ENCODE measurements at regions not wholly inside any gene's neighbourhood (a gene's known extent, or its start where the extent isn't known, plus 50 kb on each side); places are given as distances from the start of the nearest gene placed in this dataset.

GRCh38 chr13:85538957-85539356 is 260.3 kb downstream of the SLITRK6 start:
- no peaks in the 10 kb centered on the region for H3K9me3 ChIP-seq (ENCODE audit: control insufficient read depth, insufficient read depth, low read length)
- no peak overlapping the region for H3K27ac ChIP-seq (ENCODE audit: low read depth, low read length)
- H4K20me1 ChIP-seq (ENCODE audit: control insufficient read depth, insufficient read depth, low read depth, low read length): no peaks in the 10 kb centered on the region
- no peaks in the 10 kb centered on the region for H3K79me2 ChIP-seq (ENCODE audit: control insufficient read depth, low read length)
- no peaks in the 10 kb centered on the region for H3K4me1 ChIP-seq (ENCODE audit: control insufficient read depth, low read length)
- TF ChIP-seq EZH2phosphoT487 (IDR thresholded peaks at IDR 0.05; ENCODE audit: borderline replicate concordance, low read length) (no peak), CTCF (IDR thresholded peaks at IDR 0.05; ENCODE audit: low read depth, low read length, poor library complexity, severe bottlenecking) (no peak)
- H3F3A ChIP-seq (ENCODE audit: control insufficient read depth, insufficient read depth): no peaks in the 10 kb centered on the region
- no peak overlapping the region for H3K4me2 ChIP-seq (ENCODE audit: low read length)
- H3K36me3 ChIP-seq (ENCODE audit: control insufficient read depth, low read length): no peaks in the 10 kb centered on the region
- no peak overlapping the region for H3K4me3 ChIP-seq (ENCODE audit: low read length)
- H3K9me2 ChIP-seq (replicated peaks; ENCODE audit: control insufficient read depth, low read length): no peaks in the 10 kb centered on the region
- H3K27me3 ChIP-seq (ENCODE audit: control insufficient read depth, low read length): no peaks in the 10 kb centered on the region

- TF ChIP-seq CTCF (IDR thresholded peaks at IDR 0.05; ENCODE audit: low read depth, low read length, poor library complexity, severe bottlenecking) (no peak), EZH2phosphoT487 (IDR thresholded peaks at IDR 0.05; ENCODE audit: borderline replicate concordance, low read length) (no peak)
- no peaks in the 10 kb centered on the region for H3K27me3 ChIP-seq (ENCODE audit: control insufficient read depth, low read length)
- H4K20me1 ChIP-seq (ENCODE audit: control insufficient read depth, insufficient read depth, low read depth, low read length): no peaks in the 10 kb centered on the region
- H3K4me2 ChIP-seq (ENCODE audit: low read length): no peak overlapping the region
- no peaks in the 10 kb centered on the region for H3F3A ChIP-seq (ENCODE audit: control insufficient read depth, insufficient read depth)
- H3K4me1 ChIP-seq (ENCODE audit: control insufficient read depth, low read length): no peaks in the 10 kb centered on the region
- H3K9me3 ChIP-seq (ENCODE audit: control insufficient read depth, insufficient read depth, low read length): no peaks in the 10 kb centered on the region
- no peaks in the 10 kb centered on the region for H3K9me2 ChIP-seq (replicated peaks; ENCODE audit: control insufficient read depth, low read length)
- no peaks in the 10 kb centered on the region for H3K36me3 ChIP-seq (ENCODE audit: control insufficient read depth, low read length)
- no peaks in the 10 kb centered on the region for H3K79me2 ChIP-seq (ENCODE audit: control insufficient read depth, low read length)
- H3K4me3 ChIP-seq (ENCODE audit: low read length): no peak overlapping the region
- H3K27ac ChIP-seq (ENCODE audit: low read depth, low read length): no peak overlapping the region
Observed at GRCh38 chr13:85537601-85538000, 261.6 kb downstream of the SLITRK6 start.

GRCh38 chr13:85536706-85537105 is 262.5 kb downstream of the SLITRK6 start:
- no peaks in the 10 kb centered on the region for H3F3A ChIP-seq (ENCODE audit: control insufficient read depth, insufficient read depth)

More at GRCh38 chr13:85536706-85537105, 262.5 kb downstream of the SLITRK6 start:
- Histone ChIP-seq H3K79me2 (ENCODE audit: control insufficient read depth, low read length) (no peaks in the 10 kb centered on the region), H4K20me1 (ENCODE audit: control insufficient read depth, insufficient read depth, low read depth, low read length) (no peaks in the 10 kb centered on the region), H3K27me3 (ENCODE audit: control insufficient read depth, low read length) (no peaks in the 10 kb centered on the region), H3K4me2 (ENCODE audit: low read length) (no peak overlapping the region), H3K9me2 (replicated peaks; ENCODE audit: control insufficient read depth, low read length) (no peaks in the 10 kb centered on the region), H3K9me3 (ENCODE audit: control insufficient read depth, insufficient read depth, low read length) (no peaks in the 10 kb centered on the region), H3K4me1 (ENCODE audit: control insufficient read depth, low read length) (no peaks in the 10 kb centered on the region), H3K4me3 (ENCODE audit: low read length) (no peak overlapping the region), H3K36me3 (ENCODE audit: control insufficient read depth, low read length) (no peaks in the 10 kb centered on the region), H3K27ac (ENCODE audit: low read depth, low read length) (no peak overlapping the region)
- TF ChIP-seq CTCF (IDR thresholded peaks at IDR 0.05; ENCODE audit: low read depth, low read length, poor library complexity, severe bottlenecking) (no peak), EZH2phosphoT487 (IDR thresholded peaks at IDR 0.05; ENCODE audit: borderline replicate concordance, low read length) (no peak)

Data from DOHH2 (cell line).